Sigmoid colon (tissue), 6 donors: ENCODE measurements at regions not wholly inside any gene's neighbourhood (a gene's known extent, or its start where the extent isn't known, plus 50 kb on each side); places are given as distances from the start of the nearest gene placed in this dataset.

Source experiments
- DNase-seq: peaks from one replicate; pipeline ENCODE4 v3.0.0-alpha.2; 2019
- H3K27ac ChIP-seq, 4 donors: fragments of 200-600 bp; sonication (generic); one replicate each; pipeline ENCODE4 v1.5.1; 2016 to 2019; ENCODE audit warnings: mild to moderate bottlenecking in 1 of 4
- H3K27me3 ChIP-seq, 3 donors: fragments of 200-600 bp; sonication (generic); one replicate each; pipeline ENCODE4 v1.5.1; 2019; ENCODE audit warnings: mild to moderate bottlenecking in 1 of 3
- H3K36me3 ChIP-seq, 4 donors: fragments of 200-600 bp; sonication (generic); one replicate each; pipeline ENCODE4 v1.5.1; 2016 to 2019
- H3K4me1 ChIP-seq, 4 donors: fragments of 200-600 bp; sonication (generic); one replicate each; pipeline ENCODE4 v1.5.1; 2017 to 2019
- H3K4me3 ChIP-seq, 4 donors: fragments of 200-600 bp; sonication (generic); one replicate each; pipeline ENCODE4 v1.5.1; 2017 to 2019; ENCODE audit warnings: mild to moderate bottlenecking in 2 of 4, moderate library complexity in 1 of 4
- H3K9me3 ChIP-seq, 4 donors: fragments of 200-600 bp in 3 of 4; sonication (generic) in 3 of 4; one replicate each; pipeline versions ENCODE4 v1.5.1 to v1.6.1; 2013 to 2019
- CTCF ChIP-seq, 4 experiments: fragments of 450-650 bp in 3 of 4; fragments of 200-600 bp in 1 of 4; IDR thresholded peaks; one replicate each; pipeline ENCODE4 v1.5.1; 2016 to 2019; ENCODE audit warnings: antibody characterized with exemption in 4 of 4, mild to moderate bottlenecking in 3 of 4, moderate library complexity in 2 of 4
- EP300 ChIP-seq, 4 donors: sonication (generic); formaldehyde crosslinking; IDR thresholded peaks; one replicate each; pipeline ENCODE4 v1.6.1; 2017; ENCODE audit warnings: antibody characterized with exemption in 4 of 4
- POLR2A ChIP-seq, 2 donors: fragments of 450-650 bp; IDR thresholded peaks; one replicate each; pipeline ENCODE4 v1.6.1; 2016; ENCODE audit warnings: antibody characterized with exemption in 2 of 2, mild to moderate bottlenecking in 2 of 2, moderate library complexity in 2 of 2
- POLR2AphosphoS5 ChIP-seq, 4 donors: sonication (generic); formaldehyde crosslinking; IDR thresholded peaks; one replicate each; pipeline ENCODE4 v1.6.1; 2017; ENCODE audit warnings: antibody characterized with exemption in 4 of 4
- WGBS, 2 donors: extraction: QIAGEN DNeasy Blood & Tissue Kit; methylation state at CpG; one replicate each; pipeline ENCODE4 v1.1.7; 2013; 5-methylcytosine and 5-hydroxymethylcytosine counted together
- intact Hi-C: fragments of 100-400 bp; cut with DNase I; formaldehyde crosslinking; loops from one replicate; pipeline ENCODE4 v1.15.1; 2023
- donor health status: healthy with polysubstance abuse.
- donor health status: healthy.

GRCh38 chr18:14905350-14905749 is 157.4 kb downstream of the ANKRD30B start:
- Histone ChIP-seq H3K4me1 (no peaks in the 10 kb centered on the region), H3K4me3 (no peak overlapping the region), H3K27me3 (no peaks in the 10 kb centered on the region), H3K36me3 (no peaks in the 10 kb centered on the region), H3K9me3 (no peaks in the 10 kb centered on the region), H3K27ac (no peak overlapping the region)
- DNase-seq: no peak
- intact Hi-C loops: no loop called here
- no peak for TF ChIP-seq POLR2A (IDR thresholded peaks at IDR 0.05)
- no peak for TF ChIP-seq EP300 (IDR thresholded peaks at IDR 0.05)
- TF ChIP-seq CTCF (IDR thresholded peaks at IDR 0.05): no peak
- TF ChIP-seq POLR2AphosphoS5 (IDR thresholded peaks at IDR 0.05): no peak

GRCh38 chr18:14905979-14906378 is 158.0 kb downstream of the ANKRD30B start:
- Histone ChIP-seq H3K27ac (no peak overlapping the region), H3K4me3 (no peak overlapping the region), H3K4me1 (no peaks in the 10 kb centered on the region), H3K36me3 (no peaks in the 10 kb centered on the region), H3K9me3 (no peaks in the 10 kb centered on the region), H3K27me3 (no peaks in the 10 kb centered on the region)
- intact Hi-C loops: no loop called here
- no peak for DNase-seq
- no peak for TF ChIP-seq EP300 (IDR thresholded peaks at IDR 0.05)
- no peak for TF ChIP-seq CTCF (IDR thresholded peaks at IDR 0.05)
- no peak for TF ChIP-seq POLR2A (IDR thresholded peaks at IDR 0.05)
- no peak for TF ChIP-seq POLR2AphosphoS5 (IDR thresholded peaks at IDR 0.05)
- WGBS, 2 donors: 52 to 75% methylated on average over 1 of the region's 1 CpG

GRCh38 chr18:14907420-14907819 is 159.4 kb downstream of the ANKRD30B start:
- Histone ChIP-seq H3K36me3 (no peaks in the 10 kb centered on the region), H3K27me3 (no peaks in the 10 kb centered on the region), H3K9me3 (no peaks in the 10 kb centered on the region), H3K4me3 (no peak overlapping the region), H3K27ac (no peak overlapping the region), H3K4me1 (no peaks in the 10 kb centered on the region)
- no peak for TF ChIP-seq EP300 (IDR thresholded peaks at IDR 0.05)
- no peak for TF ChIP-seq POLR2AphosphoS5 (IDR thresholded peaks at IDR 0.05)
- TF ChIP-seq CTCF (IDR thresholded peaks at IDR 0.05): no peak
- no peak for TF ChIP-seq POLR2A (IDR thresholded peaks at IDR 0.05)
- DNase-seq: no peak
- intact Hi-C loops: no loop called here
- WGBS, 2 donors: 82 to 92% methylated on average over 9 of the region's 9 CpGs

GRCh38 chr18:14908541-14908940 is 160.6 kb downstream of the ANKRD30B start:
- Histone ChIP-seq H3K36me3 (no peaks in the 10 kb centered on the region), H3K4me1 (no peaks in the 10 kb centered on the region), H3K4me3 (no peak overlapping the region), H3K27me3 (no peaks in the 10 kb centered on the region), H3K27ac (no peak overlapping the region), H3K9me3 (no peaks in the 10 kb centered on the region)
- intact Hi-C loops: no loop called here
- WGBS, 2 donors: 78 to 84% methylated on average over 5 of the region's 5 CpGs
- no peak for DNase-seq
- TF ChIP-seq POLR2AphosphoS5 (IDR thresholded peaks at IDR 0.05) (no peak), EP300 (IDR thresholded peaks at IDR 0.05) (no peak), POLR2A (IDR thresholded peaks at IDR 0.05) (no peak), CTCF (IDR thresholded peaks at IDR 0.05) (no peak)

GRCh38 chr18:14912967-14913366 is 165.0 kb downstream of the ANKRD30B start:
- Histone ChIP-seq H3K4me1 (no peaks in the 10 kb centered on the region), H3K27me3 (no peaks in the 10 kb centered on the region), H3K4me3 (no peak overlapping the region), H3K36me3 (no peaks in the 10 kb centered on the region), H3K9me3 (peaks cover 0 to 3% (median 0%) of the 10 kb centered on the region in 4 donors), H3K27ac (no peak overlapping the region)
- no peak for TF ChIP-seq POLR2A (IDR thresholded peaks at IDR 0.05)
- no peak for TF ChIP-seq EP300 (IDR thresholded peaks at IDR 0.05)
- no peak for TF ChIP-seq CTCF (IDR thresholded peaks at IDR 0.05)
- TF ChIP-seq POLR2AphosphoS5 (IDR thresholded peaks at IDR 0.05): no peak
- no peak for DNase-seq
- intact Hi-C loops: no loop called here
- WGBS, 2 donors: 30 to 87% methylated on average over 1 of the region's 1 CpG
